Mesothelial cell of epicardium (in vitro differentiated cells): ENCODE measurements at regions not wholly inside any gene's neighbourhood (a gene's known extent, or its start where the extent isn't known, plus 50 kb on each side); places are given as distances from the start of the nearest gene placed in this dataset.

Source experiments
- DNase-seq, 2 experiments: peaks; one replicate each; pipeline ENCODE4 v3.0.0; 2021; ENCODE audit warnings: low spot score in 2 of 2; ENCODE audit not compliant: unreplicated experiment in 2 of 2
- H3K27ac Mint-ChIP-seq: 2 replicates; pipeline ENCODE4 v1.8.0; 2021; ENCODE audit warnings: mixed read lengths
- H3K27me3 Mint-ChIP-seq: 2 replicates; pipeline ENCODE4 v1.8.0; 2021; ENCODE audit warnings: low read depth, mixed read lengths
- H3K36me3 Mint-ChIP-seq: 2 replicates; pipeline ENCODE4 v1.8.0; 2021; ENCODE audit warnings: mixed read lengths
- H3K4me1 Mint-ChIP-seq: 2 replicates; pipeline ENCODE4 v1.8.0; 2021; ENCODE audit warnings: mixed read lengths
- H3K4me3 Mint-ChIP-seq: 2 replicates; pipeline ENCODE4 v1.8.0; 2021; ENCODE audit warnings: mild to moderate bottlenecking, moderate library complexity, mixed read lengths
- H3K9me3 Mint-ChIP-seq: 2 replicates; pipeline ENCODE4 v1.8.0; 2021; ENCODE audit warnings: mixed read lengths
- TF ChIP-seq, protein P1 (sequence below): fragments of 200-600 bp; sonication (generic); IDR thresholded peaks from one replicate; pipeline ENCODE4 v1.5.0; 2021; ENCODE audit warnings: antibody characterized with exemption; ENCODE audit not compliant: unreplicated experiment

DNA sequence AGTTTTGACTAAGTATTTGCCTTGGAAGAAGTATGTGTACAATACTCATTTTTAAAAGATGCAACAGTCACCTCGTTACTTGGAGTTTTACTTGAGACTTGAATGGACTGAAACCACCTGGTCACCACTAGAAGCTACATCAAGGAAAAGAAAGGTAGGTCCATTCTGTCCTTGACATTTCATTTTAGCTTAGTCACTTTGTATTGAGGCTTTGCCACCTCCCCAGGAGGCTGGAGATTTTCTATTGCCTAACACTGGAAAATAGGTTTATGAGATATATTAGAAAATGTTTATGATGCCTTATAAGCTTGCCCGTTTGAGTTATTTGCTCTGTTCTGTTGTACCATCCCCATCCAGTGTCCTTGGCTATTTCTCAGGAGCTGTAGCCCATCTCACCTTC is 107.9 kb upstream of the ETAA1 start:
- no peaks in the 10 kb centered on the region for H3K27me3 Mint-ChIP-seq
- H3K27ac Mint-ChIP-seq: no peak overlapping the region

DNA sequence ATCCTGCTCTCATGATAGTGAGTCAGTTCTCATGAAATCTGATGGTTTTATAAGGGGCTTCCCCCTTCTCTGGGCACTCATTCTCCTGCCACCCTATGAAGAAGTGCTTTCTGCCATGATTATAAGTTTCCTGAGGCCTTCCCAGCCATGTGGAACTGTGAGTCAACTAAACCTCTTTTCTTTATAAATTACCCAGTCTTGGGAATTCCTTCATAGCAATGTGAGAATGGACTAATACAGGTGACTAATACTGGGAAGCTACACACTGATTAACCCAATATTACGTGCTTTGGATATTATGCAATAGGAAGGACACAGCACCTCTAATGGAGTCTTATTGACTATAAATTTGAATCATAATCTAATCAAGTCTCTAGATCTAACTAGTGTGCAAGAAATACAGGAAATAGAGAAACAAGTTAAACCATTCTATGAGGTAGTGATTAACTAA is 107.2 kb upstream of the ETAA1 start:
- Mint-ChIP-seq H3K36me3 (no peaks in the 10 kb centered on the region), H3K4me1 (peaks cover 24% of the 10 kb centered on the region), H3K4me3 (no peak overlapping the region), H3K27me3 (no peaks in the 10 kb centered on the region), H3K9me3 (peaks cover 8% of the 10 kb centered on the region), H3K27ac (no peak overlapping the region)
- DNase-seq: no peak
- TF ChIP-seq, protein P1, sequence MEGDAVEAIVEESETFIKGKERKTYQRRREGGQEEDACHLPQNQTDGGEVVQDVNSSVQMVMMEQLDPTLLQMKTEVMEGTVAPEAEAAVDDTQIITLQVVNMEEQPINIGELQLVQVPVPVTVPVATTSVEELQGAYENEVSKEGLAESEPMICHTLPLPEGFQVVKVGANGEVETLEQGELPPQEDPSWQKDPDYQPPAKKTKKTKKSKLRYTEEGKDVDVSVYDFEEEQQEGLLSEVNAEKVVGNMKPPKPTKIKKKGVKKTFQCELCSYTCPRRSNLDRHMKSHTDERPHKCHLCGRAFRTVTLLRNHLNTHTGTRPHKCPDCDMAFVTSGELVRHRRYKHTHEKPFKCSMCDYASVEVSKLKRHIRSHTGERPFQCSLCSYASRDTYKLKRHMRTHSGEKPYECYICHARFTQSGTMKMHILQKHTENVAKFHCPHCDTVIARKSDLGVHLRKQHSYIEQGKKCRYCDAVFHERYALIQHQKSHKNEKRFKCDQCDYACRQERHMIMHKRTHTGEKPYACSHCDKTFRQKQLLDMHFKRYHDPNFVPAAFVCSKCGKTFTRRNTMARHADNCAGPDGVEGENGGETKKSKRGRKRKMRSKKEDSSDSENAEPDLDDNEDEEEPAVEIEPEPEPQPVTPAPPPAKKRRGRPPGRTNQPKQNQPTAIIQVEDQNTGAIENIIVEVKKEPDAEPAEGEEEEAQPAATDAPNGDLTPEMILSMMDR: no peak

More for the DNA sequence above, 107.9 kb upstream of the ETAA1 start:
- no peaks in the 10 kb centered on the region for H3K36me3 Mint-ChIP-seq
- H3K9me3 Mint-ChIP-seq: peaks cover 8% of the 10 kb centered on the region
- TF ChIP-seq, protein P1: no peak
- no peak for DNase-seq
- peaks cover 24% of the 10 kb centered on the region for H3K4me1 Mint-ChIP-seq
- no peak overlapping the region for H3K4me3 Mint-ChIP-seq

DNA sequence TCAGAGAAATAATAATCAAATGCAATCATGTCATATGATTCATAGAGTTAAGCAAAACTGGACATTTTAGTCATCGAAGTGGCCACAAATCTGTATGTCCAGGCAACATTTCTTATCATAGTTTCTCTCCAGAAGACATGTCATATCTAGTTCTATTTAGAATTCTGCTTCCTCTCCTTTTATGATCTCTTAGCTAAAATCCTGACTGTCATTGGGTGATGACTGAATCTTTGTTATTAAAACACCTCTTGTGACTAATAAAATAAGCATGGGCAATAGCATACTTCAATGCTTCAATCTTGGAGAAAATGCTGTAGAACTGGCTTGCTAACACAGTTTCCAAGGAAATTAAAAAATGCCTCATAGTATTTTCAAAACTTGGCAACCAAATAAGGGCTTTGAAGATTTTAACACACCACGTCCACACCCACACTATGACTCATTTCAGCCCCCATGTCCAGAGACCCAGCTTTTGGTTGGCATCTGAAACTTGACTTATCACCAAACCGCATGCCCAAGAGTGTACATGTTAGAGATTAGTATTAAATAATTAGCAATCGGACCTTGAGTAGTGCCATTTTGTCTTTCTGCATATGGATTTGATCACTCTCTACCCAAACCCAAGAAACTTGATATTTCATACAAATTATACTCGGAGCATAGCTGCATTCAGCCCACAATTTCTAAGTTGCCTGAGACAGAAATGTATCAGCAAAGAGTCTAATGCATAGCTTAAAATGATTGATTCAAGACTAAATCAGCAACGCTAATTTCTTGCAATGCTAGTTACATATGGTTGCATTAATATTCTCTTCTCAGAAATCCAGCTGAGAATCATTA is 106.5 kb upstream of the ETAA1 start:
- TF ChIP-seq, protein P1: no peak
- Mint-ChIP-seq H3K4me1 (peaks cover 31% of the 10 kb centered on the region), H3K9me3 (peaks cover 8% of the 10 kb centered on the region), H3K4me3 (no peak overlapping the region), H3K36me3 (no peaks in the 10 kb centered on the region), H3K27ac (no peak overlapping the region), H3K27me3 (no peaks in the 10 kb centered on the region)
- DNase-seq: no peak

DNA sequence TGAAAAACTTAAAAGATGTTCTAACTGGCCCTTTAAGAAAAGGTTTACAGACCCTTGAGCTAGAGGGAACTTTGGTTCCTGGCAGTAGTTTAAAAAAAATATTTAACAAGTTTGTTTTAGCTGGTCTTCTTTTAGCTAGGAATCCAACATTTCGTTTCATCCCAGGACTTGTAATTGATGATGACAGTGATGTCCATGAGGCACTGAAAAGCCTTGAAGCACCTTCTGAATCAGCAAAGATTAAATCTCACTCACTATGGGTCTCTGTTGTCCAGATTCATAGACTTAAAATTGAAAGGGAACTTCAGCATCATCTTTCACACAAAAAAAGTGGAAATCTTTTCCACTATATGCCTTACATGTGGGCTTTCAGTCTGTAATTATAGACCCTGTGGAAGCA is 102.9 kb upstream of the ETAA1 start:
- H3K9me3 Mint-ChIP-seq: peaks cover 8% of the 10 kb centered on the region
- peaks cover 28% of the 10 kb centered on the region for H3K4me1 Mint-ChIP-seq
- H3K36me3 Mint-ChIP-seq: no peaks in the 10 kb centered on the region
- H3K27me3 Mint-ChIP-seq: no peaks in the 10 kb centered on the region
- H3K27ac Mint-ChIP-seq: no peak overlapping the region
- TF ChIP-seq, protein P1: no peak
- H3K4me3 Mint-ChIP-seq: no peak overlapping the region
- DNase-seq: no peak

DNA sequence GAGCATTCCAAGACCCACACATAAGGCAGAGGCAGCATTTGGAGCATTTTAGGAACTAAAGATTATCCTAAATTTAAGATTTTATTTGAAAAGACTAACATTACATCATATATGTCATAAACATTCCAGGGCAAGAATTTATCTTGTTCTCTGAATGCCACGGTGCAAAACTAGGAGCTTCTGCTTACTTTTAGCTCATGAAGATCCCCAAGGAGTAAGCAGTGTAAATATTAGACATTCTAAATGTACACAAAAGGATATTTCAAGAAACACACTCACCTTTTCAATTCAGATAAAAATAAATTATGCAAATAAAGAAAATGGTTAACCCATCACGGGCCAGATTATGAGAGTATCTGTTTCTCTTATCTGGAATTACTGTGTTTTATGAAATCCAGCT is 101.7 kb upstream of the ETAA1 start:
- H3K36me3 Mint-ChIP-seq: no peaks in the 10 kb centered on the region
- H3K4me1 Mint-ChIP-seq: peaks cover 20% of the 10 kb centered on the region
- H3K9me3 Mint-ChIP-seq: no peaks in the 10 kb centered on the region
- no peak overlapping the region for H3K4me3 Mint-ChIP-seq
- DNase-seq: no peak
- no peaks in the 10 kb centered on the region for H3K27me3 Mint-ChIP-seq
- TF ChIP-seq, protein P1: no peak
- peak overlapping the region; percentile 2 for H3K27ac Mint-ChIP-seq
